ENCODE measurements at regions not wholly inside any gene's neighbourhood (a gene's known extent, or its start where the extent isn't known, plus 50 kb on each side); places are given as distances from the start of the nearest gene placed in this dataset.
"Not testable (repeated sequence)": the region's sequence is repeated elsewhere in the genome, so short reads cannot be mapped to it uniquely, and the experiment has no call there.

DNA sequence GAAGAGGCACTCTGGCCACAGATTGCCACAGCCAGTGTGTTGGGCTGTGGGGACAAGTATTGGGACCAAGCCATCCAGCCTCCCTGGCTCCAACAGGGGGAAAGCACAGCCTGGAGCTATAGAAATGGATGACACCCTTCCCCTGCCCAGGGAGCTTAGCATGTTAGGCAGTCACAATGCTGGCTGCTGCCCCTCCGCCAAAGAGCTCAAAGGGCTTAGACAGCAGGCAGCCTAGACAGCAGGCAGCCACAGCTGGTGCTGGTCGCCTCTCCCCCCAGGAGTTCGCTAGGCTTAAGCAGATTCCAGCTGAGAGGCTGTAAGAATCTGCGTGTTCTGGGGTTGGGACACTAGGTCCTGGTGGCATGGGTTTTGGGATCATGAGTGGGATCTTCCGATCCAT, 94.5 kb upstream of the MXRA5 start:
- Histone ChIP-seq H3K9me3 (no peaks in the 10 kb centered on the region), H3K36me3 (no peaks in the 10 kb centered on the region), H3K4me3 (no peak overlapping the region), H3K4me1 (no peaks in the 10 kb centered on the region), H3K27ac (no peak overlapping the region), H3K27me3 (no peaks in the 10 kb centered on the region)
- no peak for TF ChIP-seq POLR2A (IDR thresholded peaks at IDR 0.05)
- no peak for TF ChIP-seq POLR2AphosphoS5 (IDR thresholded peaks at IDR 0.05)
- TF ChIP-seq CTCF (IDR thresholded peaks at IDR 0.05): no peak
- intact Hi-C loops (cut with DNase I; ENCODE audit: low total_unique reads): no loop called here
- no peak for DNase-seq (ENCODE audit: low spot score in 2 of 2)

DNA sequence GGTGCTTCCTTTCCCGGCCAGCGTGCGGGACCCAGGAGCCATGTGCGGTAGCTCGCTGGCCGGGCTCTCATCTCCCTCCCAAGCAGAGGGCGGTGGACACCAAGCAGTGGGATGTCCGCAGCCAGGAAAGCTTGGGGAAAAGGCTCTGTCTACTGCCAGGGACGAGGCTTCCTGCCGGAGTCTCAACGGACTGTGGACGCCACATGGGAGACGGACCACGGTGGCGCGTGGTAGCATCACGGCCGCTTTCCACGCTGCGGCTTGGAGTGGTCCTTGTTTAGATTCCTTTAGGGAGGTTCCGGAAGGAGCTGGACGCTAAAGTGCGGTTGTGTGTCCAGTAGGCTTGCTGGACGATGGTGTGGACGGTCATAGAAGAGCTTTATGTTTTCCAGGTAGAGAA, 89.5 kb upstream of the MXRA5 start:
- not testable (repeated sequence) for H3K4me1 ChIP-seq, H3K36me3 ChIP-seq

GRCh38 chrX:3435057-3435456, 88.6 kb upstream of the MXRA5 start:
- TF ChIP-seq CTCF (IDR thresholded peaks at IDR 0.05) (no peak), POLR2A (IDR thresholded peaks at IDR 0.05) (no peak), POLR2AphosphoS5 (IDR thresholded peaks at IDR 0.05) (no peak)
- no peak for DNase-seq (ENCODE audit: low spot score in 2 of 2)
- Histone ChIP-seq H3K27ac (no peak overlapping the region), H3K4me3 (no peak overlapping the region), H3K36me3 (no peaks in the 10 kb centered on the region), H3K9me3 (no peaks in the 10 kb centered on the region), H3K27me3 (no peaks in the 10 kb centered on the region), H3K4me1 (no peaks in the 10 kb centered on the region)
- intact Hi-C loops (cut with DNase I; ENCODE audit: low total_unique reads): loop anchor here (1.0 kb wide), 1 partner anchor 13 kb away; no protein-coding TSS in a partner anchor

More for the DNA sequence above, 89.5 kb upstream of the MXRA5 start:
- not testable (repeated sequence) for H3K4me3 ChIP-seq; H3K27ac ChIP-seq; H3K27me3 ChIP-seq; DNase-seq (ENCODE audit: low spot score in 2 of 2); H3K9me3 ChIP-seq
- intact Hi-C loops (cut with DNase I; ENCODE audit: low total_unique reads): loop anchor here (1.0 kb wide), 1 partner anchor 12 kb away; no protein-coding TSS in a partner anchor

GRCh38 chrX:3428792-3429191, 82.3 kb upstream of the MXRA5 start:
- no peak for DNase-seq (ENCODE audit: low spot score in 2 of 2)
- Histone ChIP-seq H3K4me3 (no peak overlapping the region), H3K4me1 (no peaks in the 10 kb centered on the region), H3K9me3 (no peaks in the 10 kb centered on the region), H3K36me3 (no peaks in the 10 kb centered on the region), H3K27me3 (no peaks in the 10 kb centered on the region), H3K27ac (no peak overlapping the region)
- TF ChIP-seq POLR2A (IDR thresholded peaks at IDR 0.05) (no peak), CTCF (IDR thresholded peaks at IDR 0.05) (no peak), POLR2AphosphoS5 (IDR thresholded peaks at IDR 0.05) (no peak)
- intact Hi-C loops (cut with DNase I; ENCODE audit: low total_unique reads): no loop called here

DNA sequence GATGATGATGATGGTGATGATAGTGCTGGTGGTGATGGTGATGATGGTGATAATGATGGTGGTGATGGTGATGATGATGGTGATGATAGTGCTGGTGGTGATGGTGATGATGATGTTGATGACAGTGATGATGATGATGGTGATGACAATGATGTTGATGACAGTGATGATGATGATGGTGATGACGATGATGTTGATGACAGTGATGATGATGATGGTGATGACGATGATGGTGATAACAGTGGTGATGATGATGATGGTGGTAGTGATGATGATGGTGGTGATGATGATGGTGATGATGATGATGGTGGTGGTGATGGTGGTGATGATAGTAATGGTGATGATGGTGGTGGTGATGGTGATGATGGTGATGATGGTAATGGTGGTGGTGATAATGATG, 80.1 kb upstream of the MXRA5 start:
- no peak for DNase-seq (ENCODE audit: low spot score in 2 of 2)
- H3K36me3 ChIP-seq: no peaks in the 10 kb centered on the region
- H3K27ac ChIP-seq: no peak overlapping the region
- TF ChIP-seq CTCF (IDR thresholded peaks at IDR 0.05) (no peak), POLR2A (IDR thresholded peaks at IDR 0.05) (no peak), POLR2AphosphoS5 (IDR thresholded peaks at IDR 0.05) (no peak)
- H3K4me3 ChIP-seq: no peak overlapping the region
- intact Hi-C loops (cut with DNase I; ENCODE audit: low total_unique reads): no loop called here
- no peaks in the 10 kb centered on the region for H3K4me1 ChIP-seq
- no peaks in the 10 kb centered on the region for H3K27me3 ChIP-seq
- no peaks in the 10 kb centered on the region for H3K9me3 ChIP-seq

GRCh38 chrX:3425031-3425430, 78.6 kb upstream of the MXRA5 start:
- intact Hi-C loops (cut with DNase I; ENCODE audit: low total_unique reads): no loop called here
- H3K27me3 ChIP-seq: no peaks in the 10 kb centered on the region
- no peaks in the 10 kb centered on the region for H3K36me3 ChIP-seq
- no peaks in the 10 kb centered on the region for H3K9me3 ChIP-seq
- no peak overlapping the region for H3K4me3 ChIP-seq
- no peak for TF ChIP-seq POLR2A (IDR thresholded peaks at IDR 0.05)
- TF ChIP-seq POLR2AphosphoS5 (IDR thresholded peaks at IDR 0.05): no peak
- no peak for TF ChIP-seq CTCF (IDR thresholded peaks at IDR 0.05)
- no peaks in the 10 kb centered on the region for H3K4me1 ChIP-seq
- no peak overlapping the region for H3K27ac ChIP-seq
- no peak for DNase-seq (ENCODE audit: low spot score in 2 of 2)

Measured in breast epithelium (tissue), 4 donors.